ENCODE measurements at regions not wholly inside any gene's neighbourhood (a gene's known extent, or its start where the extent isn't known, plus 50 kb on each side); places are given as distances from the start of the nearest gene placed in this dataset.

DNA sequence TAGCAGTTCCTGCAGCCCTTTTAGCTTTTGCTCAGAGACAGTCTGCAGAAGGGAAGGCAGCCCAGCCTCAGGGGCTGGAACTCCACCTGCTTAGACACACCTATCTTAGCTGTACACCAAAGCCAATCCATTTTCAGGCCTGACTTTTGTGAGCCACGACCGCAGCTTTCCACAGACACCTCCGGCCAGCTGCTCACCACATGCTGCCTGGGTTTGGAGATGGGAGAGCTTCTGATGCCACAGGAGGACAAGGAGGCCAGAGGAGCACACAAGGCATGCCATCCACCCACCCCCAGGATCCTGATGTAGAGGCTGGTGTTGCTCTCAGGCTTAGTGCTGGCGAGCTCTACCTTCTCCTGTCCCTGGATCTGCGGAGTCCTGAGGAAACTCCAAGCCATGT lies 141.8 kb upstream of the NALF2 start:
- DNase-seq = no peak

GRCh38 chrX:69361311-69361845 lies 142.7 kb upstream of the NALF2 start:
- no peak for DNase-seq

DNA sequence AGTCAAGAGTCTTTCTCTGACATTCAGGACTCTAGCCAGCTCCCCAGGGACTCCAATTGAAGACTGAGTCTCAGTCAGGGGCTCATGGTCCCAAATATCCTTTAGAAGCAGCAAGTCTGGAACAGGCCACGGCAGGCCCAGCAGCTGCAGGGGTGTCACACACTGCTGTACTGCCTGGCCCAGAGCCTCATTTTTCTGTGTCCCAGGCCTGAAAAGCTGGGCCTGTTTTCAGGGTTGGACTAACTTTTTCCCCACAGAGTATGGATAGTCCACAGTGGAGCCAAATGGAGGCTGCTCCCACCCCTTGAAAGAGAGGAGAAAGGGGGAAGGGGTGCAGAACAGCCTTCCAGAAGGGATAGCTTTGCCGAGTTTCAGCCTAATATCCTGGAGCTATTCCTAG lies 146.8 kb upstream of the NALF2 start:
- no peak for DNase-seq

DNA sequence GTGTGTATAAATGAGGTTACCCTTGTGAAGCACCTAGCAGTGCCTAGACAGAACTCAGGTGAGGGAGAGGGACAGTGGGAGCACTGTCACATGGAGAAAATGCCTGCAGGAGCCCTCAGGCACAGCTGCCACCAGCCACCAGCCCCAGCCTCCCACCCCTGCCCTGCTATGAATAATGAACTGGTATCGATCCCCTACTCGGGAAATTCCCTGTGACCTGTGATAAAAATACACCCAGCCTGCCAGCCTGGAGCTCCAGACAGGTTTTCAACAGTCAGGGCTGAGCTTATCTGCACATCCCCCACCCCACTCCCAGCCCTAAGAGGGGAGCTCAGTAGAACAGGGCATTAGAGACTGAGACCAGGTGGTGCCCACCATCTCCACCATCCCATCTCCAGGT lies 159.6 kb upstream of the PJA1 start:
- DNase-seq = no peak

DNA sequence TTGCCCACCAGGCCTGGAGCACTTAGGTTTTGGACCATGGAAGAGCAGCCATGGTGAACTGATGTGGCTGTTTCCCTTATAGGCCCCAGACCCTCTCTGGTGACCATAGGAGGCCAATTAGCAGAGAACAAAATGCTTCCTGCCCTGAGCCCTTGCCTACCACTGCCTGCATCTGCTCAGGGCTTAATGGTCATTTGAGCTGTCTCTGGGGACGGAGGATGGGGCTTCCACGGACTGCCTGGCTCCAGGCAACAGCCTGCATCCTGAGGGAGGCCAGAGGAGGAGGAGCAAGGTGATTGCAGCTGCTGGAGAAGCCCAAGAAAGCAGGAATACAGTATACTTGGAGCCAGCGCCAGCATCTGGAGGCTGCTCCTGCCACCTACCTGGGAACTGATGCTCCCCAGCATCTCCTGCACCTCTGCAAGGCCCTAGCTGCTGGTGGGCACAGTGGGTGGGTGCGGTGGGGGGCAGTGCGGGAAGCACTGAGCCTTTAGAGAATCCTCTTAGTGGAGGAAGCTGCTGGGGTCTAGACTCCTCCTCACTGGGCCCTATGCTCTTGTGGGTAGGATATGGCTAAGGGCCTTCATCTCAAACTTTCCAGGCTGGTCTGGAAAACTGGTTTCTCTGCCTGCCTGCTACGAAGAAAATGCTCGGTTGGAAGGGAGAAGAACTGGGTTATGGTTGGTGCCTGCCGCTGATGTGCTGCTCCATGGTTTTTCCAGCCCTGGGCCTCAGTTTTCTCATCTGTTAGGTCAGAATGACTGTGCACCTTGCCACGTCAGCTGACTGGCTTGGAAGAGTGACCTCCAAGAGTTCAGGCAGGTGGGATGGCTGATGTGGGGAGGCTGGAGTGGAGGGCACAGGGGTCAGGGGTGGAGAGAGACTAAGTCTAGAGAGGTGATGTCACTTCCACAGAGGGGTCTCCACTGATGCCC lies 158.8 kb upstream of the PJA1 start:
- no peak for DNase-seq

- no peak for DNase-seq
These were observed 156.5 kb upstream of the PJA1 start for GRCh38 chrX:69321789-69322188.

DNA sequence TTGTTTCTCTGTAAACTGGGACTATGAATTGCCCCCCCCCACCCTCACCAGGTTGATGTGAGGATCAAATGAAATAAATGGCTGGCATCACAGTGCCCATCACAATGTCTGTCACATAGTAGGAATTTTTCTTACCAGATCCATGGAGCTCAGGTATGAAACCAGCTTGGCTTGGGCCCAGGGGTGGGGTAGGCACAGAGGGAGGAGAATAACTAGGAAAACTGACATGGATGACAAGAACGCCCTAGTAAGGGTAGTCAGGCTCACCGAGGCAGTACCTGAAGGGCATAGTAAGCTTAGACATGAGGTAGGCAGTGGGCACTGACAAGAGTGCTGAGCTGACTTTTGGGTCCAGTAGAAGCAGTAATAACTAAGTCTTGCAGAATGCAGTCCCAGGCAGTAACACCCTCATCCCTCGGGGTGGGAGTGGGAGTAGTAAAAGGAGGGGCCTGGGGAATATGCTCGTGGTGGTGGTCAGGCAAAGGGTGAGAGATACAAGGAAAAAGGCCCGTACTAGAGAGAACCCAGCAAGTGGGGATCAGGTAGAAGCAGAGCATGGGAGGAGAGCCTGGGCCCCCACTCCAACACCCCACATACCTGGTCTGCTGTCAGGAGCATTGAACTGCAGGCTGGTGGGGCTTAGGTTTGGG lies 155.9 kb upstream of the PJA1 start:
- no peak for DNase-seq

- DNase-seq = no peak
These were observed 154.9 kb upstream of the PJA1 start for GRCh38 chrX:69320116-69320515.

GRCh38 chrX:69319376-69319775 lies 154.1 kb upstream of the PJA1 start:
- no peak for DNase-seq

GRCh38 chrX:69318651-69319340 lies 153.5 kb upstream of the PJA1 start:
- no peak for DNase-seq

- DNase-seq = no peak
These were observed 152.5 kb upstream of the PJA1 start for GRCh38 chrX:69317721-69318120.

GRCh38 chrX:69314436-69315348 lies 149.4 kb upstream of the PJA1 start:
- DNase-seq = no peak

DNA sequence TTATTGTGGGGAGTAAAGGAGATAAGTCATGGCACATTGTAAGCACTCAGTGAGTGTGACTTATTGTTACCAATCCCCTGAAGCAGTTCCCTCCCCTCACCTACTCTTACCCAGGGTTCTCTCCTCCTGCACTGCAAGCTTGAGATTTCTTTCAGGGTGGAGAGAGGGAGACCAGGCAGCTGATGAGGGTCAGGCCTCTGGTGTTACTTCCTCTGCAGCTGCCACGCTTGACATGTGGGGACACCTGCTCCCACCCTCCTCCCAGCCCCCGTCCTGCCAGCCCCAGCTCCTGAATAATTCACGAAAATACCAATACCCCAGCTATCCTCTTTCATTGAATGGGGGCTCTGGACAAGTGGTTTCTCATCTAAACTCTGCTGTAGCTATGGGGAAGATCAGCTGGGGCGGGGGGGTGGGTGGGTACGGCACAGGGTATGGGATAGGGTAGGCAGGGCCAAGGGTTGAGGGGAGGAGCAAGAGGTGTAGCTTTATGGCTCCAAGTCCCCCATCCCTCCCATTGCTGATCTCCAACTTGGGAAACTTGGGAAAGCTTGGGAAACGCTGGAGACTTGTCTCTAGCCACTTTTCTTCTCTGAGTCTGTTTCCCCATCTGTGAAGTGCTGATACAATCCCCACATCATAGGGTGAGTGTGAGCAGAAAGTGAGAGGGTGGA lies 148.5 kb upstream of the PJA1 start:
- no peak for DNase-seq

- DNase-seq = no peak
These were observed 146.8 kb upstream of the PJA1 start for GRCh38 chrX:69311936-69312670.

DNA sequence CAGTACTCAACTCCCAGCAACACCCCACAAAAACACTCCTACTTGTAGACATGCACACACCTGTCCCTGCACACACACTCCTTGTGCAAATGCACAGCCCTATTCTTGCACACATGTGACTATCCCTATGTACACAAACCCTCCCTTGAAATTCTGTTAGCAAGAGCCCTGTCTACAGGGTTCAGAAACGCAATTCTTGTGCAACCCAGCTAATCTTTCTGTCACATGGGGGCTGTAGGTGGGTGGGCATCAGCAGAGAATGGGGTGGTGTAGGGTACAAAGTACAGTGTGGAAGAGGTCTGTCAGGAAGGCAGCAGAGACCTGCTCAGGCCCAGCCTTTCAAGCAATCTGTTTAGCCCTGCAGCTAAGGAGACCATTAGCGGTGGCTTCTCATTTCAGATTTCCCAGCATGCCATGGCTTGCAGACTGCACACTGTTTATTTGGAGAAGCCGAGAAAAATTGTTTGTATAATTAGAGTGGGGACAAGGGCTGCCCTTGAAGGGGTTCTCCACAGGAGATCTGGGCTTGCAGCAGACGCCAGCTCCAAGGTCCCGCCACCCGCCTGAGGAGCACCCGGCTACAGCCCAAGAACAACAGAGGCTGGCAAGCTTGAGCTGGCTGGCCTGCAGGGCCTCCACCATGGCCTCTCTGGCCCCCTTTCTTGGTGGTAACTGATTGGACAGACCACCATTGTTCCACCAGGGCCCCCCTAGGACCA lies 144.0 kb upstream of the PJA1 start:
- DNase-seq = no peak

- DNase-seq = no peak
These were observed 142.5 kb upstream of the PJA1 start for GRCh38 chrX:69307756-69308155.

DNA sequence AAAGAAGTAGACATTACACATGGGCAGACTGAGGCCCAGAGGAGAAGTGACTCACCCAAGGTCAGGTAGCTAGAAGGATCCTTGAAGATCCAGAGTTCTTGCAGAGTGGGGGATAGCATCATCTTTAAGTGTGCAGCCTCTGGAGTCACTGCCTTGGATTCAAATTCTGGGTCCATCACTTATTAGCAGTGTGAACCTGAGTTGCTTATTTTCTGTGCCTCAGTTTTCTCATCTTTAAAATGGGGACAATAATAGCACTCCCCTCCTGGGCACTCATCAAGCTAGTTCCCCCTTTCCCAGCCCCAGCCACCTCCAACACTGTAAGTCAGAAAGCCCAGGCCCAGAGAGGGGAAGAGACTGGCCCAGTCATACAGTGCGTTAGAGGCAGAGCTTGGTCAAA lies 141.8 kb upstream of the PJA1 start:
- DNase-seq = no peak

GRCh38 chrX:69306063-69306404 lies 140.8 kb upstream of the PJA1 start:
- no peak for DNase-seq

GRCh38 chrX:69305333-69306062 lies 140.2 kb upstream of the PJA1 start:
- DNase-seq = no peak

- no peak for DNase-seq
These were observed 138.0 kb upstream of the PJA1 start for GRCh38 chrX:69303231-69303630.

Data from hematopoietic multipotent progenitor cell treated with erythropoietin and hydrocortisone succinate and interleukin-3 and kit ligand, for 6 days (in vitro differentiated cells).